ENCODE measurements at regions not wholly inside any gene's neighbourhood (a gene's known extent, or its start where the extent isn't known, plus 50 kb on each side); places are given as distances from the start of the nearest gene placed in this dataset.

DNA sequence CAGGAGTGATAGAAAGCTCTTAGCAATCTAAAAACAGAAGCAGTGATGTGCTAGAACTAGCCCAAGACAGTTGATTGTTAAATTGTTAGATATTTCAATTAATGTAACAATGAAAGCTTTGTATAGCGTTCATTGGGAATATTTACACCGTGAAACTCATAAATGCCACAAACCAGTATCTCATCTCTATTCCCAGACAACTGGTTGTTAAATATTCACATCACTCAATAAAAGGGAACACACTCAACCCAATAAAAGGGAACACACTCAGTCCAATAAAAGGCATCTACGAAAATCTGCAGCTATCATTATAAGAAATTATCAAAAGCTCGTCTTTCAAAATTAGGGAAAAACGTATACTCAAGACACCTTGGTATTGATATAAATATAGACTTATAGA, 270.9 kb downstream of the CYLC2 start:
- H3K4me1 Mint-ChIP-seq: no peaks in the 10 kb centered on the region
- no peaks in the 10 kb centered on the region for H3K9me2 ChIP-seq (ENCODE audit: insufficient read depth)

More for the DNA sequence above, 270.9 kb downstream of the CYLC2 start:
- H3K27me3 ChIP-seq (ENCODE audit: insufficient read depth): no peaks in the 10 kb centered on the region
- H3K27ac ChIP-seq (ENCODE audit: low read depth): no peak overlapping the region
- no peak overlapping the region for H3K4me2 ChIP-seq
- Mint-ChIP-seq H3K27me3 (ENCODE audit: insufficient read depth, low read depth, poor library complexity) (peaks cover 2% of the 10 kb centered on the region), H3K27ac (no peak overlapping the region), H3K36me3 (ENCODE audit: low read depth) (peaks cover 12% of the 10 kb centered on the region), H3K4me3 (no peak overlapping the region), H3K9me3 (peaks cover 65% of the 10 kb centered on the region)
- DNase-seq (ENCODE audit: low spot score) (no peak), ATAC-seq (no peak)
- H3K4me3 ChIP-seq: no peak overlapping the region
- TF ChIP-seq JUNB (IDR thresholded peaks at IDR 0.05; ENCODE audit: unreplicated experiment): no peak
- TF ChIP-seq ZNF114 (CRISPR knock-in tag; IDR thresholded peaks at IDR 0.05): no peak
- TF ChIP-seq, protein P1, sequence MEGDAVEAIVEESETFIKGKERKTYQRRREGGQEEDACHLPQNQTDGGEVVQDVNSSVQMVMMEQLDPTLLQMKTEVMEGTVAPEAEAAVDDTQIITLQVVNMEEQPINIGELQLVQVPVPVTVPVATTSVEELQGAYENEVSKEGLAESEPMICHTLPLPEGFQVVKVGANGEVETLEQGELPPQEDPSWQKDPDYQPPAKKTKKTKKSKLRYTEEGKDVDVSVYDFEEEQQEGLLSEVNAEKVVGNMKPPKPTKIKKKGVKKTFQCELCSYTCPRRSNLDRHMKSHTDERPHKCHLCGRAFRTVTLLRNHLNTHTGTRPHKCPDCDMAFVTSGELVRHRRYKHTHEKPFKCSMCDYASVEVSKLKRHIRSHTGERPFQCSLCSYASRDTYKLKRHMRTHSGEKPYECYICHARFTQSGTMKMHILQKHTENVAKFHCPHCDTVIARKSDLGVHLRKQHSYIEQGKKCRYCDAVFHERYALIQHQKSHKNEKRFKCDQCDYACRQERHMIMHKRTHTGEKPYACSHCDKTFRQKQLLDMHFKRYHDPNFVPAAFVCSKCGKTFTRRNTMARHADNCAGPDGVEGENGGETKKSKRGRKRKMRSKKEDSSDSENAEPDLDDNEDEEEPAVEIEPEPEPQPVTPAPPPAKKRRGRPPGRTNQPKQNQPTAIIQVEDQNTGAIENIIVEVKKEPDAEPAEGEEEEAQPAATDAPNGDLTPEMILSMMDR (conservative IDR thresholded peaks at IDR 0.05; ENCODE audit: low read depth in 2 of 2): no peak
- TF ChIP-seq, protein P2, sequence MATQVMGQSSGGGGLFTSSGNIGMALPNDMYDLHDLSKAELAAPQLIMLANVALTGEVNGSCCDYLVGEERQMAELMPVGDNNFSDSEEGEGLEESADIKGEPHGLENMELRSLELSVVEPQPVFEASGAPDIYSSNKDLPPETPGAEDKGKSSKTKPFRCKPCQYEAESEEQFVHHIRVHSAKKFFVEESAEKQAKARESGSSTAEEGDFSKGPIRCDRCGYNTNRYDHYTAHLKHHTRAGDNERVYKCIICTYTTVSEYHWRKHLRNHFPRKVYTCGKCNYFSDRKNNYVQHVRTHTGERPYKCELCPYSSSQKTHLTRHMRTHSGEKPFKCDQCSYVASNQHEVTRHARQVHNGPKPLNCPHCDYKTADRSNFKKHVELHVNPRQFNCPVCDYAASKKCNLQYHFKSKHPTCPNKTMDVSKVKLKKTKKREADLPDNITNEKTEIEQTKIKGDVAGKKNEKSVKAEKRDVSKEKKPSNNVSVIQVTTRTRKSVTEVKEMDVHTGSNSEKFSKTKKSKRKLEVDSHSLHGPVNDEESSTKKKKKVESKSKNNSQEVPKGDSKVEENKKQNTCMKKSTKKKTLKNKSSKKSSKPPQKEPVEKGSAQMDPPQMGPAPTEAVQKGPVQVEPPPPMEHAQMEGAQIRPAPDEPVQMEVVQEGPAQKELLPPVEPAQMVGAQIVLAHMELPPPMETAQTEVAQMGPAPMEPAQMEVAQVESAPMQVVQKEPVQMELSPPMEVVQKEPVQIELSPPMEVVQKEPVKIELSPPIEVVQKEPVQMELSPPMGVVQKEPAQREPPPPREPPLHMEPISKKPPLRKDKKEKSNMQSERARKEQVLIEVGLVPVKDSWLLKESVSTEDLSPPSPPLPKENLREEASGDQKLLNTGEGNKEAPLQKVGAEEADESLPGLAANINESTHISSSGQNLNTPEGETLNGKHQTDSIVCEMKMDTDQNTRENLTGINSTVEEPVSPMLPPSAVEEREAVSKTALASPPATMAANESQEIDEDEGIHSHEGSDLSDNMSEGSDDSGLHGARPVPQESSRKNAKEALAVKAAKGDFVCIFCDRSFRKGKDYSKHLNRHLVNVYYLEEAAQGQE (IDR thresholded peaks at IDR 0.05; ENCODE audit: unreplicated experiment): no peak
- TF ChIP-seq EZH2phosphoT487 (IDR thresholded peaks at IDR 0.05; ENCODE audit: unreplicated experiment): no peak
- TF ChIP-seq, protein P3, sequence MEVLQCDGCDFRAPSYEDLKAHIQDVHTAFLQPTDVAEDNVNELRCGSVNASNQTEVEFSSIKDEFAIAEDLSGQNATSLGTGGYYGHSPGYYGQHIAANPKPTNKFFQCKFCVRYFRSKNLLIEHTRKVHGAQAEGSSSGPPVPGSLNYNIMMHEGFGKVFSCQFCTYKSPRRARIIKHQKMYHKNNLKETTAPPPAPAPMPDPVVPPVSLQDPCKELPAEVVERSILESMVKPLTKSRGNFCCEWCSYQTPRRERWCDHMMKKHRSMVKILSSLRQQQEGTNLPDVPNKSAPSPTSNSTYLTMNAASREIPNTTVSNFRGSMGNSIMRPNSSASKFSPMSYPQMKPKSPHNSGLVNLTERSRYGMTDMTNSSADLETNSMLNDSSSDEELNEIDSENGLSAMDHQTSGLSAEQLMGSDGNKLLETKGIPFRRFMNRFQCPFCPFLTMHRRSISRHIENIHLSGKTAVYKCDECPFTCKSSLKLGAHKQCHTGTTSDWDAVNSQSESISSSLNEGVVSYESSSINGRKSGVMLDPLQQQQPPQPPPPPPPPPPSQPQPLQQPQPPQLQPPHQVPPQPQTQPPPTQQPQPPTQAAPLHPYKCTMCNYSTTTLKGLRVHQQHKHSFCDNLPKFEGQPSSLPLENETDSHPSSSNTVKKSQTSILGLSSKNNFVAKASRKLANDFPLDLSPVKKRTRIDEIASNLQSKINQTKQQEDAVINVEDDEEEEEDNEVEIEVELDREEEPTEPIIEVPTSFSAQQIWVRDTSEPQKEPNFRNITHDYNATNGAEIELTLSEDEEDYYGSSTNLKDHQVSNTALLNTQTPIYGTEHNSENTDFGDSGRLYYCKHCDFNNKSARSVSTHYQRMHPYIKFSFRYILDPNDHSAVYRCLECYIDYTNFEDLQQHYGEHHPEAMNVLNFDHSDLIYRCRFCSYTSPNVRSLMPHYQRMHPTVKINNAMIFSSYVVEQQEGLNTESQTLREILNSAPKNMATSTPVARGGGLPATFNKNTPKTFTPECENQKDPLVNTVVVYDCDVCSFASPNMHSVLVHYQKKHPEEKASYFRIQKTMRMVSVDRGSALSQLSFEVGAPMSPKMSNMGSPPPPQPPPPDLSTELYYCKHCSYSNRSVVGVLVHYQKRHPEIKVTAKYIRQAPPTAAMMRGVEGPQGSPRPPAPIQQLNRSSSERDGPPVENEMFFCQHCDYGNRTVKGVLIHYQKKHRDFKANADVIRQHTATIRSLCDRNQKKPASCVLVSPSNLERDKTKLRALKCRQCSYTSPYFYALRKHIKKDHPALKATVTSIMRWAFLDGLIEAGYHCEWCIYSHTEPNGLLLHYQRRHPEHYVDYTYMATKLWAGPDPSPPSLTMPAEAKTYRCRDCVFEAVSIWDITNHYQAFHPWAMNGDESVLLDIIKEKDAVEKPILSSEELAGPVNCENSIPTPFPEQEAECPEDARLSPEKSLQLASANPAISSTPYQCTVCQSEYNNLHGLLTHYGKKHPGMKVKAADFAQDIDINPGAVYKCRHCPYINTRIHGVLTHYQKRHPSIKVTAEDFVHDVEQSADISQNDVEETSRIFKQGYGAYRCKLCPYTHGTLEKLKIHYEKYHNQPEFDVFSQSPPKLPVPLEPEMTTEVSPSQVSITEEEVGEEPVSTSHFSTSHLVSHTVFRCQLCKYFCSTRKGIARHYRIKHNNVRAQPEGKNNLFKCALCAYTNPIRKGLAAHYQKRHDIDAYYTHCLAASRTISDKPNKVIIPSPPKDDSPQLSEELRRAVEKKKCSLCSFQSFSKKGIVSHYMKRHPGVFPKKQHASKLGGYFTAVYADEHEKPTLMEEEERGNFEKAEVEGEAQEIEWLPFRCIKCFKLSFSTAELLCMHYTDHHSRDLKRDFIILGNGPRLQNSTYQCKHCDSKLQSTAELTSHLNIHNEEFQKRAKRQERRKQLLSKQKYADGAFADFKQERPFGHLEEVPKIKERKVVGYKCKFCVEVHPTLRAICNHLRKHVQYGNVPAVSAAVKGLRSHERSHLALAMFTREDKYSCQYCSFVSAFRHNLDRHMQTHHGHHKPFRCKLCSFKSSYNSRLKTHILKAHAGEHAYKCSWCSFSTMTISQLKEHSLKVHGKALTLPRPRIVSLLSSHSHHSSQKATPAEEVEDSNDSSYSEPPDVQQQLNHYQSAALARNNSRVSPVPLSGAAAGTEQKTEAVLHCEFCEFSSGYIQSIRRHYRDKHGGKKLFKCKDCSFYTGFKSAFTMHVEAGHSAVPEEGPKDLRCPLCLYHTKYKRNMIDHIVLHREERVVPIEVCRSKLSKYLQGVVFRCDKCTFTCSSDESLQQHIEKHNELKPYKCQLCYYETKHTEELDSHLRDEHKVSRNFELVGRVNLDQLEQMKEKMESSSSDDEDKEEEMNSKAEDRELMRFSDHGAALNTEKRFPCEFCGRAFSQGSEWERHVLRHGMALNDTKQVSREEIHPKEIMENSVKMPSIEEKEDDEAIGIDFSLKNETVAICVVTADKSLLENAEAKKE (CRISPR knock-in tag; IDR thresholded peaks at IDR 0.05): no peak
- no peak for TF ChIP-seq EZH2 (IDR thresholded peaks at IDR 0.05; ENCODE audit: low read depth, unreplicated experiment)
- TF ChIP-seq POLR2AphosphoS5 (IDR thresholded peaks at IDR 0.05; ENCODE audit: low read depth): no peak
- 0 out of 2 replicates have a peak, but pooled peaks cover 10% of the 10 kb centered on the region for H3K36me3 ChIP-seq (ENCODE audit: insufficient read depth)
- no peaks in the 10 kb centered on the region for H3K4me1 ChIP-seq (ENCODE audit: insufficient read depth)
- no peaks in the 10 kb centered on the region for H3F3A ChIP-seq (replicated peaks; ENCODE audit: low read depth)
- H4K20me1 ChIP-seq (replicated peaks; ENCODE audit: insufficient read depth): no peaks in the 10 kb centered on the region
- H2AFZ ChIP-seq: no peak overlapping the region
- no peaks in the 10 kb centered on the region for H3K79me2 ChIP-seq (replicated peaks; ENCODE audit: insufficient read depth)
